ENCODE measurements at regions not wholly inside any gene's neighbourhood (a gene's known extent, or its start where the extent isn't known, plus 50 kb on each side); places are given as distances from the start of the nearest gene placed in this dataset.

GRCh38 chr15:96403932-96404331, 73.4 kb downstream of the NR2F2 start:
- TF ChIP-seq CTCF (IDR thresholded peaks at IDR 0.05 in 4 of 5, conservative IDR thresholded peaks at IDR 0.05 in 1 of 5) (no peak), POLR2A (IDR thresholded peaks at IDR 0.05) (no peak)

All from gastrocnemius medialis (tissue), 4 donors.